GM10266 (cell line): ENCODE measurements at regions not wholly inside any gene's neighbourhood (a gene's known extent, or its start where the extent isn't known, plus 50 kb on each side); places are given as distances from the start of the nearest gene placed in this dataset.

Source experiments
- DNase-seq: peaks from one replicate; pipeline ENCODE4 v3.0.0; 2012; ENCODE audit errors: extremely low spot score
- CTCF ChIP-seq: IDR thresholded peaks from 2 replicates; pipeline ENCODE4 v1.5.1; 2012; ENCODE audit warnings: mild to moderate bottlenecking, low read depth; ENCODE audit not compliant: control insufficient read depth, insufficient read depth; ENCODE audit errors: missing control alignments

- no peak for TF ChIP-seq CTCF
- no peak for DNase-seq
Measured at GRCh38 chr4:188282471-188283232, 143.4 kb downstream of the TRIML1 start.

- no peak for DNase-seq
- TF ChIP-seq CTCF = no peak
Measured at GRCh38 chr4:188287169-188287894, 148.1 kb downstream of the TRIML1 start.

- DNase-seq = no peak
- TF ChIP-seq CTCF = no peak
Measured at GRCh38 chr4:188289531-188290125, 150.4 kb downstream of the TRIML1 start.

GRCh38 chr4:188295899-188296298 is 156.7 kb downstream of the TRIML1 start:
- no peak for DNase-seq

GRCh38 chr4:188296331-188296730 is 157.1 kb downstream of the TRIML1 start:
- DNase-seq = no peak
- TF ChIP-seq CTCF = no peak

More at GRCh38 chr4:188295899-188296298, 156.7 kb downstream of the TRIML1 start:
- TF ChIP-seq CTCF = no peak

- DNase-seq = no peak
- TF ChIP-seq CTCF = no peak
Measured at GRCh38 chr4:188297873-188298272, 158.6 kb downstream of the TRIML1 start.
